Ureter (tissue), 1 donor: ENCODE measurements at regions not wholly inside any gene's neighbourhood (a gene's known extent, or its start where the extent isn't known, plus 50 kb on each side); places are given as distances from the start of the nearest gene placed in this dataset.

Experiments
- DNase-seq: peaks from one replicate; pipeline ENCODE4 v3.0.0-alpha.2; 2020; ENCODE audit warnings: low spot score
- donor health status: DM: yes; HTN: yes; CAD: no.

GRCh38 chr11:45089676-45090499 is 56.6 kb upstream of the PRDM11 start:
- DNase-seq, result no peak

DNA sequence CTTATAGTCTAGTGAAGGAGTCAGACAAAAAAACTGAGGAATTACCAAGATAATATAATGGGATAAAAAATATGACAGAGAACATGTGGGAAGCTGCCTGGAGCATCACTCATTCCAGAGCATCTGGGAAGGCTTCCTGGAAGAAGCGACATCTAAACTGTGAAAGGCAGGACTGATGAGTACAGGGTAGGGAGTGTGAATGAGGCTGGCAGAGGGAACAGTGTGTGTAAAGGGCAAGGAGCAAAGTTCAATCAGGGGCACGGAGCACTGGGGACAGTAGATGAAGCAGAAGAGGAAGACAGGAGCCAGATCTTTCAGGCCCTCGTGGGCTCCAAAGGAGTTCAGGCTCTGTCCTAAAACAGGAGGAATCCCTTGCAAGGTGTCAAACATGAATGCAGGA is 55.8 kb upstream of the PRDM11 start:
- DNase-seq, result no peak

DNA sequence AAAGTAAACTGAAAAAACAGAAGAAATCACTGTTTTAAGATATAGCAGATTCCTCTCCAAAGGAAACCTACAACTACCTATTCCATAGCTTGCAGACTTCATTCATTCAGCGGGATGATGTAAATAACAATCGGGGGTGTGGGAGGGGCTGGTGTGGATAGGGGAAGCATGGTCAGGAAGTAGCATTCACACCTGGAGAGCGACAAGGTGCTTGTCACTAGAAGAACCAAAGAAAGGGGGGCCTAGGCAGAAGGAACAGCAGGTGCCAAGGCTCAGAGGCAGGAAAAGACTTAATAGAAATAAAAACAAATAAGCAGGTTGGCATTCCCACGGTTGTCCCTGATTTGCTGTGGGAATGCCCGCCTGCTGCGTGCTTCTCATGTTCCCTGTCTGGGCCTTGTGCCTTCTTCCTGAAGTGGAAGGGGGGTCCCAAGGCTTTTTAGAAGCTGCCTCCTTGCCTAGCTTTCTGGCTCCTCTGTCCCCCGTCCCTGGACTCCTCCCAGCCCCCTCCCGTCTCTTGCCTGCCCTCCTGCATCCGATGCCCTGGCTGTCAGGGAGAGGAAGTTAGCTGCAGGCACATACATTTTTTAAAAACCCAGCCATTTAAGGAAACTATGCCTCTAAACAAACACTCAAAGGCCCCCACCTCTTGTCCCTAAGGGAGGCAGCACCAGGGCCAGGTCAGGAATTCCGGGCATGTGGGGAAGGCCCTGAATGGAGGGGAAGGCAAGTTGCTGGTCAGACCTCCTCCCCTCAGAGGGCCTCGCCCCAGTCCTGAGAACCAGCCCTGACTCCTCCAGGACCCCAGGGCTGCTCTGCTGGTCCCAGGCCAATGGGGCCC is 54.7 kb upstream of the PRDM11 start:
- DNase-seq, result peak; percentile 30

GRCh38 chr11:45092404-45092785 is 54.0 kb upstream of the PRDM11 start:
- DNase-seq, result no peak

- DNase-seq, result peak; percentile 36
Measured at GRCh38 chr11:45092901-45093760, 53.3 kb upstream of the PRDM11 start.

- peak; percentile 30 for DNase-seq
Measured at GRCh38 chr11:45093761-45094455, 52.5 kb upstream of the PRDM11 start.

DNA sequence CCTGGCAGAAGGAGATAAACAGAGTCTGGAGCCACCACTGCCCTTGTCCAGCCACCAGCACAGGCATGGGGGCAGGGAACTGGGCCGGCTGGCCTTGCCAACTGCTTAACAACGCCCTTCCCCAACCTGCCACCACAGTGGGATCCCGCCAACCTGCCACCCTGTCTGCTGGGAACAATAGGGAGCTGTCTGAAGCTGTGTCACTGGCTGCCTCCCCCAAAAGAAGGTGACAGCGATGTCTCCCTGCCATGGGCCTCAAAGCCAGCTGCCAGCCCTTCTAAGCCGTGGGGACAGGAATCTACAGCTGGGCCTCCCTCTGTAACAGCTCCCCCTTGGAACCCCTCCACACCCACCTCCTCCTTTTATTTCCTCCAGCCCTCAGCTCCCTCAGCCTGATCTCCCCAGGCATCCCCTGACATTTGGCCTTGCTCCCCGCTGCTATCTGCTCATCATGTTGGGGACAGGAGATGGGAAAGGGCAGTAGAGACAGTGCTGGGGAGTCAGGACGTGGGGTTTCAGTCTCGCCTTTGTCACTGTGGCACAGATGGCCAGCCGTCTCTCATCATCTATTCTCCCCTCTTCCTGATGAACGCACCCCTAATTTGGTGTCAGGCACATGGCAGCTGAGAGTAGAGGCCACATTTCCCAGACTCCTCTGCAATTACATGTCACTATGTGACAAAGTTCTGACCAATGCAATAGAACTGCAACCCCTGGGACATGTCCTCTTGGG is 51.3 kb upstream of the PRDM11 start:
- peak; percentile 27 for DNase-seq

- DNase-seq, result no peak
Measured at GRCh38 chr11:45095691-45096010, 50.8 kb upstream of the PRDM11 start.

DNA sequence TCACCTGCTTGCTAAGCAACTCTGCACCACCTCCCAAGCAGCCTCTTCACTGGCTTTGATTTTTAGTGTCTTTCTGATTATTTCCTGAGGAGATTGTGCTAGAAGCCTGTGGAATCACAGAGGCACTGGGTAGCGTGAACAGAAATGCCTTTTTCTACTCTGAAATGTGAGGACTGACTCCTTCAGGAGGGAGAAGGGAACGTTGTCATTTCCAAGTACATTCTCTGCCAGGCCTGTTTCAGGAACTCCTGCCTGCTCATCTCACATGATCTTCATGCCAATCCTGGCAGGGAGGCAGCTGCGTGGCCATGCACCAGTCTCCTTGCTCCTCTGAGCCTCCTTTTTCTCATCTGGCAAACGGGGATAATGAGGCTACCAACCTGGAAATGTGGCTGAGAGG is 49.8 kb upstream of the PRDM11 start:
- peak; percentile 28 for DNase-seq
